ENCODE measurements at regions not wholly inside any gene's neighbourhood (a gene's known extent, or its start where the extent isn't known, plus 50 kb on each side); places are given as distances from the start of the nearest gene placed in this dataset.

DNA sequence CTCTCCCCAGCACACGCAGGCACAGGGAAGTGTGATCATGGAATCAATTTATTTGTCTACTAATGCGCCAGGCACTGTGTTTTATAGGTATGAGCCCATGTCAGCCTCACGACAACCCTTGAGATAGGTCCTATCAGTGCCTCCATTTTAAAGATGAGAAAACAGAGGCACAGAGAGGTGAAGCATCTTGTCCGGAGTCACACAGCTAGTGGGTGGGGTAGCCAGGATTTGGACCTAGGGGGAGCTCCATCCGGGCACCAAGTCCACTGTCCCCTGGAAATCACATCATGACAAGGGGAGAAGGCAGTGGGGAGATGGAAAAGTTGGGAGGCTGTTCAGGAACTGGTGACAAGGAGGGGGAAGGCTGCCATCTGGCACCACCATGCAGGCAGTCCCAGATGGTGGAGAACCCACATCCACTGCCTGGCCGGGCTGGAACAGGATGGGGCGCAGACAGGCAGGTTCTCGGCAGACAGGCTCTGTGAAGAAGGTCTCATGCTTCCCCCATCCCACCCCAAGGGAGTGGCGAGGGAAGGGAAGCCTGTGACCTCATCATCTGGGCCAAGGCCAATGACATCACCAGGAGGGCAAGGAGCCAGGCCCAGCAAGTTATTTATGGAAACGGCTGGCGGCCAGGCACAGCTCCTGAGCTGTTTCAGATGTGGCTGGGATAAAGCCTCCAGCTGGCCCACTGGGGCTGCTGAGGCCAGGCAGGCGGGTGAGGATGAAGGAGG lies 126.0 kb upstream of the SDK2 start:
- ATAC-seq (no peak), DNase-seq (no peak)
- Mint-ChIP-seq H3K27ac (no peak overlapping the region), H3K36me3 (ENCODE audit: low read depth) (no peaks in the 10 kb centered on the region), H3K27me3 (no peaks in the 10 kb centered on the region), H3K4me3 (no peak overlapping the region), H3K4me1 (ENCODE audit: low read depth) (no peaks in the 10 kb centered on the region), H3K9me3 (no peaks in the 10 kb centered on the region)
- intact Hi-C loops (cut with micrococcal nuclease), result no loop called here
- ChIA-PET CTCF (no interaction called here), POLR2A (no interaction called here)
- TF ChIP-seq, protein P1, sequence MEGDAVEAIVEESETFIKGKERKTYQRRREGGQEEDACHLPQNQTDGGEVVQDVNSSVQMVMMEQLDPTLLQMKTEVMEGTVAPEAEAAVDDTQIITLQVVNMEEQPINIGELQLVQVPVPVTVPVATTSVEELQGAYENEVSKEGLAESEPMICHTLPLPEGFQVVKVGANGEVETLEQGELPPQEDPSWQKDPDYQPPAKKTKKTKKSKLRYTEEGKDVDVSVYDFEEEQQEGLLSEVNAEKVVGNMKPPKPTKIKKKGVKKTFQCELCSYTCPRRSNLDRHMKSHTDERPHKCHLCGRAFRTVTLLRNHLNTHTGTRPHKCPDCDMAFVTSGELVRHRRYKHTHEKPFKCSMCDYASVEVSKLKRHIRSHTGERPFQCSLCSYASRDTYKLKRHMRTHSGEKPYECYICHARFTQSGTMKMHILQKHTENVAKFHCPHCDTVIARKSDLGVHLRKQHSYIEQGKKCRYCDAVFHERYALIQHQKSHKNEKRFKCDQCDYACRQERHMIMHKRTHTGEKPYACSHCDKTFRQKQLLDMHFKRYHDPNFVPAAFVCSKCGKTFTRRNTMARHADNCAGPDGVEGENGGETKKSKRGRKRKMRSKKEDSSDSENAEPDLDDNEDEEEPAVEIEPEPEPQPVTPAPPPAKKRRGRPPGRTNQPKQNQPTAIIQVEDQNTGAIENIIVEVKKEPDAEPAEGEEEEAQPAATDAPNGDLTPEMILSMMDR (IDR thresholded peaks at IDR 0.05), result no peak

- Mint-ChIP-seq H3K27ac (no peak overlapping the region), H3K36me3 (ENCODE audit: low read depth) (no peaks in the 10 kb centered on the region), H3K4me3 (no peak overlapping the region), H3K9me3 (no peaks in the 10 kb centered on the region), H3K4me1 (ENCODE audit: low read depth) (no peaks in the 10 kb centered on the region), H3K27me3 (no peaks in the 10 kb centered on the region)
- intact Hi-C loops (cut with micrococcal nuclease), result no loop called here
- ChIA-PET CTCF (no interaction called here), POLR2A (no interaction called here)
- ATAC-seq, result no peak
- no peak for DNase-seq
- TF ChIP-seq, protein P1 (IDR thresholded peaks at IDR 0.05), result no peak
Observed at GRCh38 chr17:73770849-73771229, 126.6 kb upstream of the SDK2 start.

DNA sequence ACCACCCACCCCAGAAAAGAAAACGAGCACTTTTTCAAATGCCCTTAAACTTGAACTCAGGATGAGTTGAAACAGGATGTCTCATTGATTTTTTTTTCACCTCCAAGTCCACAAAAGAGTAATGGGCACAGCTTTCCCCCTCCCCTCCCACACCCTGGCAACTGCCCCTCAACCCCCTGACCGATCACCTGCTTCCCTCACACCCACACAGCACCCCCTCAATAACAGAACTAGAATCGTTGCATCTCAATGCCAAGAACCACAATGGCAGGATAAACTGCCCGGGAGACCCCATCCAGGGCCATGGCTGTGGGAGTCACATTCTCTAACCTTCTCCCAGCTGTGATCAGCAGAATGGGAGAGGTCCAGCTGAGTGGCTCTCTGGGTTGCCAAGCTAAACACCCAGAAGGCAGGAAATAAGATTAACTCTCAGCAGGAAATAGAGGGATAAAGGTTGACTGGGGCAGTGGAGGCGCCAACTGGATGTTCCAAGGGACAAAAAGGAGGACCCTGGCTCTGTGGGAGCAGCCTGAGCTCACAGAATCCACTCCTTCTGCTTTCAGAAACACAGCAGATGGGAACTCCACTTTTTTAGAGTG lies 128.0 kb upstream of the SDK2 start:
- no peak for ATAC-seq
- CTCF ChIA-PET, result no interaction called here
- no peak for DNase-seq
- H3K4me3 Mint-ChIP-seq, result no peak overlapping the region
- no peaks in the 10 kb centered on the region for H3K27me3 Mint-ChIP-seq
- H3K4me1 Mint-ChIP-seq (ENCODE audit: low read depth), result no peaks in the 10 kb centered on the region
- POLR2A ChIA-PET, result no interaction called here
- H3K36me3 Mint-ChIP-seq (ENCODE audit: low read depth), result no peaks in the 10 kb centered on the region
- intact Hi-C loops (cut with micrococcal nuclease), result no loop called here
- H3K9me3 Mint-ChIP-seq, result no peaks in the 10 kb centered on the region
- H3K27ac Mint-ChIP-seq, result no peak overlapping the region
- TF ChIP-seq, protein P1 (IDR thresholded peaks at IDR 0.05), result no peak

DNA sequence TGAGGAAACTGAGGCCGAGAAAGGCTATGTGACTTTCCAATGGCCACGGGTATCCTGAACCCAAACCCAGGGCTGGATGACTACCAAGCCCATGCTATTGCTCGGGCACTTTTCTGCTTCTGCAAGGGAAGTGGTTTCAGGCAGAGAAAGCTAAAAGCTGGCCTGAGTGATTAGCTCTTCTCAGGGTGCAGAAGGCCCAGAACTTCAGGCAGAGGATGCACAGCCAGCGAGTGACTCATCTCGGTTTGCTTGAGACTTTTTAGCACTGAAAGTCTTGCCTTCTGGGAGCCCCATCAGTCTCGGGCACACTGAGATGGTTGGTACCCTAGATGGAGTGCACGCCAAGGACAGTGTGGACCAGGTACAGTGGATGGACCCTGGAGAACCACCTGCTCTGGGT lies 129.5 kb upstream of the SDK2 start:
- no peaks in the 10 kb centered on the region for H3K36me3 Mint-ChIP-seq (ENCODE audit: low read depth)
- TF ChIP-seq, protein P1 (IDR thresholded peaks at IDR 0.05), result no peak
- ATAC-seq, result no peak
- ChIA-PET CTCF (interaction anchor here (1.2 kb wide), 1 partner anchor 9 kb away, joined by 3 read pairs; no protein-coding TSS in a partner anchor), POLR2A (no interaction called here)
- no peaks in the 10 kb centered on the region for H3K9me3 Mint-ChIP-seq
- H3K27ac Mint-ChIP-seq, result no peak overlapping the region
- no peaks in the 10 kb centered on the region for H3K27me3 Mint-ChIP-seq
- no peaks in the 10 kb centered on the region for H3K4me1 Mint-ChIP-seq (ENCODE audit: low read depth)
- DNase-seq, result no peak
- H3K4me3 Mint-ChIP-seq, result no peak overlapping the region
- intact Hi-C loops (cut with micrococcal nuclease), result no loop called here

GRCh38 chr17:73774852-73775251 lies 130.6 kb upstream of the SDK2 start:
- POLR2A ChIA-PET, result no interaction called here
- intact Hi-C loops (cut with micrococcal nuclease), result no loop called here

More at GRCh38 chr17:73774852-73775251, 130.6 kb upstream of the SDK2 start:
- no peak for DNase-seq
- H3K27ac Mint-ChIP-seq, result no peak overlapping the region
- no peak for ATAC-seq
- TF ChIP-seq, protein P1 (IDR thresholded peaks at IDR 0.05), result no peak
- no peaks in the 10 kb centered on the region for H3K9me3 Mint-ChIP-seq
- CTCF ChIA-PET, result no interaction called here
- H3K36me3 Mint-ChIP-seq (ENCODE audit: low read depth), result no peaks in the 10 kb centered on the region
- H3K27me3 Mint-ChIP-seq, result no peaks in the 10 kb centered on the region
- no peaks in the 10 kb centered on the region for H3K4me1 Mint-ChIP-seq (ENCODE audit: low read depth)
- no peak overlapping the region for H3K4me3 Mint-ChIP-seq

Data from activated CD8-positive, alpha-beta T cell treated with anti-CD3 and anti-CD28 coated beads for 36 hours (primary cell).